ENCODE measurements at regions not wholly inside any gene's neighbourhood (a gene's known extent, or its start where the extent isn't known, plus 50 kb on each side); places are given as distances from the start of the nearest gene placed in this dataset.
"Not testable (repeated sequence)": the region's sequence is repeated elsewhere in the genome, so short reads cannot be mapped to it uniquely, and the experiment has no call there.

- no peaks in the 10 kb centered on the region for H3K36me3 Mint-ChIP-seq (ENCODE audit: low read depth, unreplicated experiment)
- H3K27ac Mint-ChIP-seq (ENCODE audit: unreplicated experiment), result no peak overlapping the region
- Histone ChIP-seq H3K9ac (ENCODE audit: low read length) (no peak overlapping the region), H3K4me2 (ENCODE audit: low read length) (no peak overlapping the region), H4K20me1 (ENCODE audit: insufficient read depth, low read length) (no peaks in the 10 kb centered on the region), H3K36me3 (ENCODE audit: insufficient read depth, low read length) (no peaks in the 10 kb centered on the region), H3K79me2 (ENCODE audit: insufficient read depth, low read length) (no peaks in the 10 kb centered on the region), H3K4me1 (ENCODE audit: insufficient read depth, low read length) (no peaks in the 10 kb centered on the region), H3K9me3 (ENCODE audit: insufficient read depth, low read depth, low read length) (no peaks in the 10 kb centered on the region), H2AFZ (ENCODE audit: low read depth, low read length) (no peak overlapping the region), H3K4me3 (ENCODE audit: insufficient read depth, low read depth, low read length) (no peak overlapping the region), H3K27ac (ENCODE audit: low read depth, low read length) (no peak overlapping the region), H3K27me3 (ENCODE audit: insufficient read depth, low read length) (no peaks in the 10 kb centered on the region)
- TF ChIP-seq CTCF (IDR thresholded peaks at IDR 0.05; ENCODE audit: insufficient read depth, low read depth, low read length) (no peak), EZH2 (IDR thresholded peaks at IDR 0.05; ENCODE audit: insufficient read depth, low read length) (no peak)
- peaks cover 22% of the 10 kb centered on the region for H3K27me3 Mint-ChIP-seq (ENCODE audit: low read depth, unreplicated experiment)
- no peak overlapping the region for H3K4me3 Mint-ChIP-seq (ENCODE audit: unreplicated experiment)
- peaks cover 15% of the 10 kb centered on the region for H3K9me3 Mint-ChIP-seq (ENCODE audit: unreplicated experiment)
- H3K4me1 Mint-ChIP-seq (ENCODE audit: low read depth, unreplicated experiment), result peaks cover 8% of the 10 kb centered on the region
- FAIRE-seq, result no peak
- DNase-seq (ENCODE audit: low read depth), result no peak
These were observed 177.5 kb upstream of the E2F8 start for GRCh38 chr11:19418221-19418620.

GRCh38 chr11:19412070-19412469 is 171.3 kb upstream of the E2F8 start:
- not testable (repeated sequence) for H3K4me3 Mint-ChIP-seq (ENCODE audit: unreplicated experiment); DNase-seq (ENCODE audit: low read depth); FAIRE-seq; H3K36me3 Mint-ChIP-seq (ENCODE audit: low read depth, unreplicated experiment); H3K4me2 ChIP-seq (ENCODE audit: low read length); H3K4me1 ChIP-seq (ENCODE audit: insufficient read depth, low read length); H3K9me3 ChIP-seq (ENCODE audit: insufficient read depth, low read depth, low read length); H3K27ac ChIP-seq (ENCODE audit: low read depth, low read length); H3K36me3 ChIP-seq (ENCODE audit: insufficient read depth, low read length); H2AFZ ChIP-seq (ENCODE audit: low read depth, low read length); H3K4me1 Mint-ChIP-seq (ENCODE audit: low read depth, unreplicated experiment); H3K79me2 ChIP-seq (ENCODE audit: insufficient read depth, low read length); H3K27ac Mint-ChIP-seq (ENCODE audit: unreplicated experiment); H4K20me1 ChIP-seq (ENCODE audit: insufficient read depth, low read length); H3K9me3 Mint-ChIP-seq (ENCODE audit: unreplicated experiment); H3K9ac ChIP-seq (ENCODE audit: low read length); H3K4me3 ChIP-seq (ENCODE audit: insufficient read depth, low read depth, low read length)
- H3K27me3 ChIP-seq (ENCODE audit: insufficient read depth, low read length), result peaks cover 15% of the 10 kb centered on the region
- peaks cover 39% of the 10 kb centered on the region for H3K27me3 Mint-ChIP-seq (ENCODE audit: low read depth, unreplicated experiment)

- FAIRE-seq, result no peak
- no peaks in the 10 kb centered on the region for H3K9me3 ChIP-seq (ENCODE audit: insufficient read depth, low read depth, low read length)
- peaks cover 19% of the 10 kb centered on the region for H3K27me3 ChIP-seq (ENCODE audit: insufficient read depth, low read length)
- peaks cover 51% of the 10 kb centered on the region for H3K27me3 Mint-ChIP-seq (ENCODE audit: low read depth, unreplicated experiment)
- no peak overlapping the region for H3K4me2 ChIP-seq (ENCODE audit: low read length)
- no peak overlapping the region for H3K9ac ChIP-seq (ENCODE audit: low read length)
- H3K27ac Mint-ChIP-seq (ENCODE audit: unreplicated experiment), result no peak overlapping the region
- no peak overlapping the region for H3K4me3 ChIP-seq (ENCODE audit: insufficient read depth, low read depth, low read length)
- H3K36me3 ChIP-seq (ENCODE audit: insufficient read depth, low read length), result no peaks in the 10 kb centered on the region
- peaks cover 3% of the 10 kb centered on the region for H3K4me1 Mint-ChIP-seq (ENCODE audit: low read depth, unreplicated experiment)
- H3K79me2 ChIP-seq (ENCODE audit: insufficient read depth, low read length), result no peaks in the 10 kb centered on the region
- H2AFZ ChIP-seq (ENCODE audit: low read depth, low read length), result no peak overlapping the region
- no peak for TF ChIP-seq CTCF (IDR thresholded peaks at IDR 0.05; ENCODE audit: insufficient read depth, low read depth, low read length)
- no peak for TF ChIP-seq EZH2 (IDR thresholded peaks at IDR 0.05; ENCODE audit: insufficient read depth, low read length)
- DNase-seq (ENCODE audit: low read depth), result no peak
- H4K20me1 ChIP-seq (ENCODE audit: insufficient read depth, low read length), result no peaks in the 10 kb centered on the region
- no peaks in the 10 kb centered on the region for H3K36me3 Mint-ChIP-seq (ENCODE audit: low read depth, unreplicated experiment)
- no peak overlapping the region for H3K4me3 Mint-ChIP-seq (ENCODE audit: unreplicated experiment)
- H3K9me3 Mint-ChIP-seq (ENCODE audit: unreplicated experiment), result peaks cover 4% of the 10 kb centered on the region
- H3K4me1 ChIP-seq (ENCODE audit: insufficient read depth, low read length), result no peaks in the 10 kb centered on the region
- H3K27ac ChIP-seq (ENCODE audit: low read depth, low read length), result no peak overlapping the region
These were observed 169.3 kb upstream of the E2F8 start for GRCh38 chr11:19410032-19410431.
